Loucy (cell line): ENCODE measurements at regions not wholly inside any gene's neighbourhood (a gene's known extent, or its start where the extent isn't known, plus 50 kb on each side); places are given as distances from the start of the nearest gene placed in this dataset.

Experiments
- CTCF ChIP-seq: fragments of 200-600 bp; sonication (generic); conservative IDR thresholded peaks from 2 replicates; pipeline ENCODE4 v1.5.1; 2014; ENCODE audit warnings: mild to moderate bottlenecking, antibody characterized with exemption, low read length
- EZH2phosphoT487 ChIP-seq: fragments of 200-600 bp; IDR thresholded peaks from 2 replicates; pipeline ENCODE4 v1.6.1; 2018; ENCODE audit warnings: antibody characterized with exemption, mild to moderate bottlenecking, moderate library complexity, borderline replicate concordance

- TF ChIP-seq CTCF (no peak), EZH2phosphoT487 (no peak)
Measured at GRCh38 chr17:62860962-62861873, 53.1 kb upstream of the MARCHF10 start.
